ENCODE measurements at regions not wholly inside any gene's neighbourhood (a gene's known extent, or its start where the extent isn't known, plus 50 kb on each side); places are given as distances from the start of the nearest gene placed in this dataset.
"Not testable (repeated sequence)": the region's sequence is repeated elsewhere in the genome, so short reads cannot be mapped to it uniquely, and the experiment has no call there.

DNA sequence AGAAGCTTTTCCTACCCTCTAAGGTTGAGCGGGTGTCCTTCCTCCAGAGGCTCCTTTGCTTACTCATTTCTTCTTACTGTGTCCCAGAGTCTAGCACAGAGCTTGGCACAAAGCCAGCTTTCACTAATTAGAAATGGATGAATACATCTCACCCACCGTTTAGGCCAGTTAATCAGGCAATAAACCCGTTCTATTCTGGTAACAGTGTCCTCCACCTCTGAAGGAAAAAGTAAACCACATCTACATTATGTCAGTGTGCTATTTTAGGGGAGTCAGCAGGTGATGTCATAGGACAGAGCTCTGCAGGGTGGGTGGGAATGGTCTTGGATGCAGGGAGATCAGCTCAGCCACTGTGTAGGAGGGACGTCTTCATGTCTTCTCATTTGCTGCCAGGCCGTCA is 109.2 kb downstream of the OSTF1 start:
- ATAC-seq = no peak
- no peaks in the 10 kb centered on the region for H3K9me3 Mint-ChIP-seq
- H3K4me3 Mint-ChIP-seq = no peak overlapping the region
- peaks cover 5% of the 10 kb centered on the region for H3K4me1 Mint-ChIP-seq (ENCODE audit: low read depth)
- peaks cover 2% of the 10 kb centered on the region for H3K36me3 Mint-ChIP-seq (ENCODE audit: insufficient read depth)
- no peaks in the 10 kb centered on the region for H3K27me3 Mint-ChIP-seq (ENCODE audit: low read depth)
- no peak for DNase-seq

DNA sequence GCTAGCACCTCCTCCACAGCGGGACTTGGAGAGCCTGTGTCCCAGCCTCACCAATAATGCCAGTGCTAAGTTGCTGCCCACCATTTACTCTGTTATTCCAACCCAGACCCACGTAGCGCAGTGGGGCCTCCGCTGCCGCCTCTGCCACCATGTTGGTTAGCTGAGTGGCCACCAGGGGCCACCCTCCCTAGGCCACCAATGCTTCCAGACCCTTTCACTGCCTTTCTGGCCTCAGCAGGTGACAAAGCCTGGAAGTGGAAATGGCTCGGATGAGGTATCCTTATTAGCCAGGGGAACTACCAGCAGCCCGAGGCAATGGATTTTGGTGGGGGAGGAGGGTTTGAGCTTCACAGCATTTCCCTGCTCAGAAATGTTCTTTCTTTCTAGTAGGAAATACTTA is 110.1 kb downstream of the OSTF1 start:
- no peak for DNase-seq
- no peak overlapping the region for H3K4me3 Mint-ChIP-seq
- H3K27me3 Mint-ChIP-seq (ENCODE audit: low read depth) = no peaks in the 10 kb centered on the region

DNA sequence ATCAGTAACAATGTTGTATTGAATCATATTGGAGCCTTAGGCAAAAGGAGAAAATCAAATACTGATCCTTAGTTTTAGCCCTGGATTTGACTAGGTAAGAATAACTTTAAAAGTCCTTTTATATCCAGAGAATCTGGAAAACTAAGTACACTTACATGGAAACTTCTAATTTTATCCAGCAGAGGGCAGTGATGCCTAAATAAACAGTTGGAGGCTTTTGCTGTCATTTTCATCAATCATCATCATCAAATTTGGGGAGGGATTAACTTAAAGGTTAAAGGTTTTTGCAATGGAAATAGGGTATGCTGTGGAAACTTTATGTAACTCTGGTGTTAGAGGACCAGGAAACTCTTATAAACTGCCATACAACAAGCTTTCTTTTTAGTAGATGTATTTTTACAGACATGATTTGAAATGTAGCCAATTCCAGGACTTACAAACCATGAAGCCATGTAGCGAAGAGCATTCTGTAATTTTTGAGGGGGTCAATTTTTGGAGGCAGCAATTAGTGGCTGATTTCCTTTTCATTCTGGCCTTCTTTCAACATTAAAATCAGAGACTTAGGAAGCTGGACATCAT is 112.7 kb downstream of the OSTF1 start:
- no peaks in the 10 kb centered on the region for H3K9me3 Mint-ChIP-seq
- peaks cover 5% of the 10 kb centered on the region for H3K4me1 Mint-ChIP-seq (ENCODE audit: low read depth)
- no peak for DNase-seq
- H3K27me3 Mint-ChIP-seq (ENCODE audit: low read depth) = no peaks in the 10 kb centered on the region
- H3K36me3 Mint-ChIP-seq (ENCODE audit: insufficient read depth) = no peaks in the 10 kb centered on the region
- H3K4me3 Mint-ChIP-seq = no peak overlapping the region
- ATAC-seq = no peak

More for the DNA sequence above, 110.1 kb downstream of the OSTF1 start:
- H3K9me3 Mint-ChIP-seq = no peaks in the 10 kb centered on the region
- peaks cover 5% of the 10 kb centered on the region for H3K4me1 Mint-ChIP-seq (ENCODE audit: low read depth)
- peaks cover 2% of the 10 kb centered on the region for H3K36me3 Mint-ChIP-seq (ENCODE audit: insufficient read depth)
- no peak for ATAC-seq

DNA sequence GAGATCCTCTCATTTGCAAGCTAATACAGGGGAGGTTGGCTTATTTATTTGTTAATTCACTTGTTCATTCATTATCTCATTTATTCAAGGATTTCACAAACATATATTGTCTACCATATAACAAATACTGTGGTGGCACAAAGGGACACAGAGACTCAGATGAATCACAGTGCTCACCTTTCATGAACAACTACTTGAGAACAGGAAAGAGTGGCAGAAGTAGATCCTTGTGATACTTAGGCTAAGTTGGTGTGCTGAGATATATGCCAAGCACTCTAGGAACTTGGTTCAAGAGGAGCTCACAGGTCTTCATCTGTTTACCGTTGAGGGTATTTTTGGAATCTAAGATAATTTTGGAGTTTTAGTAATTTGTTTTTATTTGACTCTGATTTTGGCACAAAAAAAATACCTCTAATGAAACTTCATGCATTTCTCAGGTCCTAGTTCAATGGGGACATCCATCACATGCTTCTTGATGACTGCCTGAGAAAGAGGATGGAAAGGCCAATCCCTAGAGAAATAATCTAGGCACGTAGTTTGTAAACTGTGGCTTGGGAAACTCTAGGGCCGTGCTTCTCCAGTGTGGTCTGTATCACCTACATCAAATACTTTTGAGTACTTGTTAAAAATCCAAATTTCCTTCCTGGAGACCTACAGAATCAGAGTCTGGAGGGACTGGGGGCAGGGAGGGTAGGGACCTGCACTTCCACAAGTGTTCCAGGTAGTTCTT is 113.3 kb downstream of the OSTF1 start:
- no peak for ATAC-seq
- no peak for DNase-seq
- Mint-ChIP-seq H3K4me1 (ENCODE audit: low read depth) (peaks cover 5% of the 10 kb centered on the region), H3K4me3 (no peak overlapping the region), H3K36me3 (ENCODE audit: insufficient read depth) (no peaks in the 10 kb centered on the region), H3K27me3 (ENCODE audit: low read depth) (no peaks in the 10 kb centered on the region), H3K9me3 (no peaks in the 10 kb centered on the region)

DNA sequence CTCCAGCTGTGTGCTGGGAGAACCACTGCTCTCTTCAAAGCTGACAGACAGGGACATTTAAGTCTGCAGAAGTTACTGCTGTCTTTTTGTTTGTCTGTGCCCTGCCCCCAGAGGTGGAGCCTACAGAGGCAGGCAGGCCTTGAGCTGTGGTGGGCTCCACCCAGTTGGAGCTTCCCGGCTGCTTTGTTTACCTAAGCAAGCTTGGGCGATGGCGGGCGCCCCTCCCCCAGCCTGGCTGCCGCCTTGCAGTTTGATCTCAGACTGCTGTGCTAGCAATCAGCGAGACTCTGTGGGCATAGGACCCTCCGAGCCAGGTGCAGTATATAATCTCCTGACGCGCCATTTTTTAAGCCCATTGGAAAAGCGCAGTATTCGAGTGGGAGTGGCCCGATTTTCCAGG is 119.7 kb downstream of the OSTF1 start:
- not testable (repeated sequence) for H3K4me1 Mint-ChIP-seq (ENCODE audit: low read depth); ATAC-seq; H3K27me3 Mint-ChIP-seq (ENCODE audit: low read depth); H3K9me3 Mint-ChIP-seq; DNase-seq; H3K4me3 Mint-ChIP-seq
- peaks cover 20% of the 10 kb centered on the region for H3K36me3 Mint-ChIP-seq (ENCODE audit: insufficient read depth)

DNA sequence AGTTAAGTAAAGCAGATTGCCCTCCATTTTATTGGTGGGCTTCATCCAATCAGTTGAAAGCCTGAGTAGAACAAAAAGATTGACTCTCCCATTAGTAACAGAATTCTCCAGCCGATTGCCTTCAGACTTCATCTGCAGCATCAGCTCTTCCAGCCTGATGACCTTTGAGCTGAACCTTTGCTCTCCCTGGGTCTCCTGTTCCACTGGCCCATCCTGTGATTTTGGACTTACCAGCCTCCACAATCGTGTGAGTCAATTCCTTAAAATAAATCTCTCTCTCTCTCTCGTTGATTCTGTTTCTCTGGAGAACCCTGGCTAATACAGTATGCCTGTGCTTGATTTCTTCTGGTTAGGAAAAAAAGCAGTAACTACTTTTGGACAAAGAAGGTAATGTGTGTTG is 121.9 kb downstream of the OSTF1 start:
- DNase-seq (no peak), ATAC-seq (no peak)
- H3K4me3 Mint-ChIP-seq = no peak overlapping the region
- no peaks in the 10 kb centered on the region for H3K27me3 Mint-ChIP-seq (ENCODE audit: low read depth)
- H3K36me3 Mint-ChIP-seq (ENCODE audit: insufficient read depth) = peaks cover 28% of the 10 kb centered on the region
- H3K9me3 Mint-ChIP-seq = no peaks in the 10 kb centered on the region
- H3K4me1 Mint-ChIP-seq (ENCODE audit: low read depth) = no peaks in the 10 kb centered on the region

DNA sequence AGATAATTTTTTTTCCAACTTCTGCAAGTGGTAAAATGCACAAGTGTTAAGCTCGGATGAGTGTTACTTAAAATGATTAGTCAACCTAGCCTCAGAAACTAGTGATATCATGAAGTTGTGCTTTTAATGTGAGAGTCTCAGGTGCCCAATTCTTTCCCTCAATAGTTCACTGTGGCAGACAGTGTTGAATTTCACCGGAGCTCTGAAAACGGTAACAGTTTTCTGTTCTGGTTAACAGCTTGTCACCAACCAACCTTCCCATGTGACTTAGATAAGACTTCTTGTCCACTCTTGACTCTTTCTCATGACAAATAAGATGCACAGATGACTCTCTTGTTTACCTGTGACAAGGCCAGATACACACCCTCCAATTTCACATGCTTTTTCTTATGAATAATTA is 125.5 kb downstream of the OSTF1 start:
- Mint-ChIP-seq H3K4me1 (ENCODE audit: low read depth) (no peaks in the 10 kb centered on the region), H3K27me3 (ENCODE audit: low read depth) (no peaks in the 10 kb centered on the region), H3K4me3 (no peak overlapping the region), H3K9me3 (no peaks in the 10 kb centered on the region), H3K36me3 (ENCODE audit: insufficient read depth) (peaks cover 34% of the 10 kb centered on the region)
- DNase-seq = no peak
- no peak for ATAC-seq

DNA sequence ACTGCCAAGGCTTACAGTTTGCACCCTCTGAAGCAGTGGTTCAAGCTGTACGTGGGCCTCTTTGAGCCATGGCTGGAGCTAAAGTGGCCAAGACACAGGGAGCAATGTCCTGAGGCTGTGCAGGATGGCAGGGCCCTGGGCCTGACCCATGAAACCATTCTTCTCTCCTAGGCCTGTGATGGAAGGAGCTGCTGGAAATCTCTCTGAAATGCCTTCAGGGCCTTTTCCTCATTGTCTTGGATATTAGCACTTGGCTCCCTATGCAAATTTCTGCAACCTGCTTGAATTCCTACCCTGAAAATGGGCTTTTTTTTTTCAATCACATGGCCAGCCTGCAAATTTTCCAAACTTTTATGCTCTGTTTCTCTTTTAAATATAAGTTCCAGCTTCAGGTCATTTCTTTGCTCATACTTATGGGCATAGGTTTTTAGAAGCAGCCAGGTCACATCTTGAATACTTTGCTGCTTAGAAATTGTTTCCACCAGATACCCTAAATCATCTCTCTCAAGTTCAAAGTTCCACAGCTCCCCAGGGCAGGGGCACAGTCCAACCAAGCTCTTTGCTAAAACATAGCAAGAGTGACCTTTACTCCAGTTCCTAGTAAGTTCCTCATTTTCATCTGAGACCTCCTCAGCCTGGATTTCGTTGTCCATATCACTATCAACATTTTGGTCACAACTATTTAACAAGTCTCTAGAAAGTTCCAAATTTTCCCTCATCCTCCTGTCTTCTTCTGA is 138.3 kb downstream of the OSTF1 start:
- Mint-ChIP-seq H3K36me3 (ENCODE audit: insufficient read depth) (peaks cover 15% of the 10 kb centered on the region), H3K4me3 (no peak overlapping the region), H3K9me3 (peaks cover 17% of the 10 kb centered on the region), H3K4me1 (ENCODE audit: low read depth) (no peaks in the 10 kb centered on the region), H3K27me3 (ENCODE audit: low read depth) (no peaks in the 10 kb centered on the region)
- DNase-seq (no peak), ATAC-seq (no peak)

DNA sequence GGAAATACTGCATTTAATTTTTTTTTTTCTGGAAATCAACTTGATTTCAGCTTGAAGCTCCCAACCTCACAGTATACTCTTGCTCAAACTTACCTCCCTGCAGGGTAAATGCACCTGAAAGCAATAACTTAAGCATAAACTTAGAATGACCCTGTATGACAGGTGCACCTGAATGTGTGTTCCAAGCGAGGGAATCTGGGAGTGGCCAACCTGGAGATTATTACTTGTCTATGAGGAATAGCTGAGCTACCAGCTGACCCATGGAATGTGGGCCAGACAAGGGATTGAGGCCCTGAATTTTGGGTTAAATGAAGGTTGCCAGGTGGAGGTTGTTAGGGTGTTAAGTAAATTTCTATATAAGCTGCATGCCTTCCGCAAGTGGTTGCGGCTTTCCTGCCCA is 140.6 kb downstream of the OSTF1 start:
- Mint-ChIP-seq H3K9me3 (peaks cover 17% of the 10 kb centered on the region), H3K27me3 (ENCODE audit: low read depth) (no peaks in the 10 kb centered on the region), H3K4me3 (no peak overlapping the region), H3K36me3 (ENCODE audit: insufficient read depth) (peaks cover 19% of the 10 kb centered on the region), H3K4me1 (ENCODE audit: low read depth) (no peaks in the 10 kb centered on the region)
- ATAC-seq = no peak
- no peak for DNase-seq

DNA sequence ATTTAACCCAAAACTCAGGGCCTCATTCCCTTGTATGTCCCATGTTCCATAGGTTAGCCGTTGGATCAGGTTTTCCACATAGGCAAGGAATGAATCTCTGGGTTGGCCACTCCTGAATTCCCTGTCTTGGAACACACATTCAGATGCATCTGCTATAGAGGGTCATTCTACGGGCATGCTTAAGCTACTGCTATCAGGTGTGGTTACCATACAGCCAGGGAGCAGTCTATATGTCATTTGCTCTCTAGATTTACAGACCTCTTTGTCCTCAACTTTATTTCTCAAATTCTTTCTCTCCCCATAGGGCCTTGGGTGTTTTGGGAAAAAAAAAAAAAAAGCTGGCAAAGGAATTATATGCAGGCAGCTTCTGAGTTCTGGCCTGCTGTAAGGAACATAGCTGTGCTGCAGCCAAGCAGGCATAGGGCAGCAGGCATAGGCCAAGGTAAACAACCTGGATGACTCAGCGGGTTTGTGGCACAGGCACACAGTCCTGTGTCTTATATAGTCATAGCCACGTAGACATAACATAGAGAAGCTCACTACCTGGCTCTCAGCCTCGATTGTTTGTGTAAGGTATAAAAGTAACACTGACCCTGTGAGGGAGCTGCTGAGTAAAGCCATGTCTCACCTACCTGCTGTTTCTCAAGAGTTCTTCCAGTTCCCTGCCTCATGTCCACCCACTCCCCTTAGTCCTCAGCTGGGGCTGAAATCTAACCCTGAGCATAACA is 141.5 kb downstream of the OSTF1 start:
- Mint-ChIP-seq H3K4me1 (ENCODE audit: low read depth) (no peaks in the 10 kb centered on the region), H3K36me3 (ENCODE audit: insufficient read depth) (peaks cover 16% of the 10 kb centered on the region), H3K27me3 (ENCODE audit: low read depth) (no peaks in the 10 kb centered on the region), H3K9me3 (peaks cover 13% of the 10 kb centered on the region), H3K4me3 (no peak overlapping the region)
- DNase-seq (no peak), ATAC-seq (no peak)

DNA sequence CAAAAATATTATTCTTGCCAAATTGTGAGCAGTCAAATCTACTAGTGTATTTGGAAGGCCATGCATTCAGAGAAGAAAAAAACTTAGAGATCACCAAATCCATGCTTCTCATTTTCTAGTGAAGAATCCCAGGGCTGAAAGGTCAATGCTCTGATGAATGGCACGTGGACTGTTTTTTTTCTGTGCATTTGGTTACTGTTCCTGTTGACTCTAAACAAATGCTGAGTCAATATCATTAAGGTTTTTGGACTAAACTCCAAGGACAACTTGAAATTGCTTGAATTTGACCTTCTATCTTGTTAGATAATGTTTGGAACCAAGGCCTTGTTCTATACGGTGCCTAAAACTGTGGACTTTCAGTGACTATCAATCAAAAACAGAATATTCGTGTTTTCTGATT is 142.2 kb downstream of the OSTF1 start:
- Mint-ChIP-seq H3K36me3 (ENCODE audit: insufficient read depth) (peaks cover 16% of the 10 kb centered on the region), H3K9me3 (peaks cover 19% of the 10 kb centered on the region), H3K4me1 (ENCODE audit: low read depth) (no peaks in the 10 kb centered on the region), H3K27me3 (ENCODE audit: low read depth) (no peaks in the 10 kb centered on the region), H3K4me3 (no peak overlapping the region)
- DNase-seq (no peak), ATAC-seq (no peak)

DNA sequence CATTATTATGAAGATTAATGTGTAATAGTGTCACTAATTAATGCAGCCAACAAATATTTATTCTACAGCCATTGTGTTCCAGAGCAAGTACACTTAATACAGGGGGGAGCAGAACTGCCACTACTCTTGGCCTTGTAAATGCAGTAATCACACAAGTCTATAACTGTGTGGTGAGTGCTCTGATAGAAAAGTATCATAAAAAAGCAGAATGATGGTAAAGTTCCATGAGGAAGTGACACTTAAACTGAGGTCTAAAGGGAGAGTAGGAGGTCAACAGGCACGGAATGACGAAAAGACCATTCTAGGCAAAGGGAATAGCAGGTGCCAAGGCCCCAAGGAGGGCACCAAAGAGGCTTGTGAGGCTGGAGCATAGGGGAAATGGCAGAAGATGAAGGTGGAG is 142.9 kb downstream of the OSTF1 start:
- no peak overlapping the region for H3K4me3 Mint-ChIP-seq
- peaks cover 19% of the 10 kb centered on the region for H3K36me3 Mint-ChIP-seq (ENCODE audit: insufficient read depth)
- H3K9me3 Mint-ChIP-seq = peaks cover 22% of the 10 kb centered on the region
- H3K27me3 Mint-ChIP-seq (ENCODE audit: low read depth) = no peaks in the 10 kb centered on the region
- no peak for DNase-seq
- H3K4me1 Mint-ChIP-seq (ENCODE audit: low read depth) = no peaks in the 10 kb centered on the region
- no peak for ATAC-seq

DNA sequence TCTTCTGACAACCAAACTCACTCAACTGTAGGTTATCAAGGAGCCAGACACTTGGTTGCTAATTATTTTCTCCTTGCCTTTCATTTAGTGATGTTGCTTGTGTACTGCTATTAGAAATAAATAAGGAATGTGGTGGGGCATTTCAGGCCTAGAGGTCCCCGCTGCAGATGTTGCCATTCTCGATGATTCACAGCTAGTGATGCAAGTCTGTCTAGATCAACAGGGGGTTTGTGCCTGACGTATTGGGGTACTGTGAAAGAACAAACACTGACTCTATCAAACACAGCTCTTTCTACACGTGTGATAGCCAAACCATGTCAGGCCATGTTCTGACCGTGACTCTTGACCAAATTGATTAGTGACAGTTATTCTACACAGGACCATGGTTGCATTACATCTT is 144.7 kb downstream of the OSTF1 start:
- H3K36me3 Mint-ChIP-seq (ENCODE audit: insufficient read depth) = peaks cover 11% of the 10 kb centered on the region
- no peak for ATAC-seq
- H3K4me1 Mint-ChIP-seq (ENCODE audit: low read depth) = no peaks in the 10 kb centered on the region
- no peak overlapping the region for H3K4me3 Mint-ChIP-seq
- peaks cover 13% of the 10 kb centered on the region for H3K9me3 Mint-ChIP-seq
- no peak for DNase-seq
- H3K27me3 Mint-ChIP-seq (ENCODE audit: low read depth) = no peaks in the 10 kb centered on the region

DNA sequence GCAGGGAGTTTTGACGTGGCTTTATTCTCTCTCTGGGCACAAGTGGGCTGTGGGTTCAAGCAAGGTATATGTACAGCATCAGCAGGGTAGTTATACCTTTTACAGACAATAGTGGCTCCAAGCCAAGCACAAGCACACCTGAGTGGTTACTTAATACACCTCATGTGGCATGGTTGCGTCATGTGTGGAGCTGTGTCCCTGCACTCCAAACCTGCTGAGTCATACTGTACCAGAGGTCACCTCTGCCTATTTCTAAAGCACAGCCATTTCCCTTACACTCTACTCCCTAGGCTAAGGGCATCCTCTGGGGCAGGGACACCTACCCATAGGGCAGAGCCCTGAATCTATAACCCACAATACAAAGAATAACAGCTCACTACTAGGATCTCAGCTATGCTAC is 147.3 kb downstream of the OSTF1 start:
- no peaks in the 10 kb centered on the region for H3K27me3 Mint-ChIP-seq (ENCODE audit: low read depth)
- no peak overlapping the region for H3K4me3 Mint-ChIP-seq
- no peak for DNase-seq
- H3K4me1 Mint-ChIP-seq (ENCODE audit: low read depth) = no peaks in the 10 kb centered on the region
- ATAC-seq = no peak
- peaks cover 11% of the 10 kb centered on the region for H3K36me3 Mint-ChIP-seq (ENCODE audit: insufficient read depth)
- peaks cover 13% of the 10 kb centered on the region for H3K9me3 Mint-ChIP-seq

Measured in activated T-cell treated with anti-CD3 and anti-CD28 coated beads, Interleukin-2, amount 50 U/mL, for 4 hours (primary cell).